Suprapubic skin (tissue), 4 donors: ENCODE measurements at regions not wholly inside any gene's neighbourhood (a gene's known extent, or its start where the extent isn't known, plus 50 kb on each side); places are given as distances from the start of the nearest gene placed in this dataset.

Experiments
- DNase-seq, 2 donors: peaks; one replicate each; pipeline ENCODE4 v3.0.0-alpha.2; 2019; ENCODE audit warnings: low spot score in 2 of 2
- H3K27ac ChIP-seq: fragments of 200-600 bp; sonication (generic); one replicate; pipeline ENCODE4 v1.5.1; 2019
- H3K27me3 ChIP-seq: fragments of 200-600 bp; sonication (generic); one replicate; pipeline ENCODE4 v1.5.1; 2019
- H3K36me3 ChIP-seq: fragments of 200-600 bp; sonication (generic); one replicate; pipeline ENCODE4 v1.5.1; 2019
- H3K4me1 ChIP-seq: fragments of 200-600 bp; sonication (generic); one replicate; pipeline ENCODE4 v1.5.1; 2019
- H3K4me3 ChIP-seq: fragments of 200-600 bp; sonication (generic); one replicate; pipeline ENCODE4 v1.5.1; 2019; ENCODE audit warnings: mild to moderate bottlenecking
- H3K9me3 ChIP-seq: fragments of 200-600 bp; sonication (generic); one replicate; pipeline ENCODE4 v1.5.1; 2019
- EP300 ChIP-seq: sonication (generic); formaldehyde crosslinking; IDR thresholded peaks from one replicate; pipeline ENCODE4 v1.6.1; 2017; ENCODE audit warnings: antibody characterized with exemption
- POLR2A ChIP-seq, 2 donors: fragments of 450-650 bp; IDR thresholded peaks; one replicate each; pipeline ENCODE4 v1.6.1; 2017; ENCODE audit warnings: antibody characterized with exemption in 2 of 2, mild to moderate bottlenecking in 2 of 2, moderate library complexity in 2 of 2
- POLR2AphosphoS5 ChIP-seq, 3 donors: sonication (generic); formaldehyde crosslinking; IDR thresholded peaks; one replicate each; pipeline ENCODE4 v1.6.1; 2017; ENCODE audit warnings: antibody characterized with exemption in 3 of 3
- WGBS: methylation state at CpG from one replicate; pipeline ENCODE4 v1.1.5; 2018; 5-methylcytosine and 5-hydroxymethylcytosine counted together
- TF ChIP-seq, protein P1 (sequence below), 2 donors: fragments of 200-600 bp in 1 of 2; fragments of 450-650 bp in 1 of 2; sonication (generic) in 1 of 2; IDR thresholded peaks; one replicate each; pipeline ENCODE4 v1.5.1; 2016 to 2019; ENCODE audit warnings: antibody characterized with exemption in 2 of 2, mild to moderate bottlenecking in 1 of 2, moderate library complexity in 1 of 2

GRCh38 chr10:123536176-123536845 is 129.8 kb upstream of the GPR26 start:
- no peaks in the 10 kb centered on the region for H3K9me3 ChIP-seq
- TF ChIP-seq, protein P1, sequence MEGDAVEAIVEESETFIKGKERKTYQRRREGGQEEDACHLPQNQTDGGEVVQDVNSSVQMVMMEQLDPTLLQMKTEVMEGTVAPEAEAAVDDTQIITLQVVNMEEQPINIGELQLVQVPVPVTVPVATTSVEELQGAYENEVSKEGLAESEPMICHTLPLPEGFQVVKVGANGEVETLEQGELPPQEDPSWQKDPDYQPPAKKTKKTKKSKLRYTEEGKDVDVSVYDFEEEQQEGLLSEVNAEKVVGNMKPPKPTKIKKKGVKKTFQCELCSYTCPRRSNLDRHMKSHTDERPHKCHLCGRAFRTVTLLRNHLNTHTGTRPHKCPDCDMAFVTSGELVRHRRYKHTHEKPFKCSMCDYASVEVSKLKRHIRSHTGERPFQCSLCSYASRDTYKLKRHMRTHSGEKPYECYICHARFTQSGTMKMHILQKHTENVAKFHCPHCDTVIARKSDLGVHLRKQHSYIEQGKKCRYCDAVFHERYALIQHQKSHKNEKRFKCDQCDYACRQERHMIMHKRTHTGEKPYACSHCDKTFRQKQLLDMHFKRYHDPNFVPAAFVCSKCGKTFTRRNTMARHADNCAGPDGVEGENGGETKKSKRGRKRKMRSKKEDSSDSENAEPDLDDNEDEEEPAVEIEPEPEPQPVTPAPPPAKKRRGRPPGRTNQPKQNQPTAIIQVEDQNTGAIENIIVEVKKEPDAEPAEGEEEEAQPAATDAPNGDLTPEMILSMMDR (IDR thresholded peaks at IDR 0.05), result no peak
- TF ChIP-seq POLR2AphosphoS5 (IDR thresholded peaks at IDR 0.05), result no peak
- 73% methylated on average over 6 of the region's 6 CpGs for WGBS
- peaks cover 28% of the 10 kb centered on the region for H3K27me3 ChIP-seq
- no peak for DNase-seq
- no peaks in the 10 kb centered on the region for H3K4me1 ChIP-seq
- H3K4me3 ChIP-seq, result no peak overlapping the region
- no peak overlapping the region for H3K27ac ChIP-seq
- H3K36me3 ChIP-seq, result no peaks in the 10 kb centered on the region

GRCh38 chr10:123537188-123537961 is 128.8 kb upstream of the GPR26 start:
- 52% methylated on average over 6 of the region's 6 CpGs for WGBS
- Histone ChIP-seq H3K9me3 (no peaks in the 10 kb centered on the region), H3K4me1 (no peaks in the 10 kb centered on the region), H3K27ac (no peak overlapping the region), H3K27me3 (peaks cover 24% of the 10 kb centered on the region), H3K4me3 (no peak overlapping the region), H3K36me3 (no peaks in the 10 kb centered on the region)
- DNase-seq, result no peak
- TF ChIP-seq POLR2A (IDR thresholded peaks at IDR 0.05) (no peak), POLR2AphosphoS5 (IDR thresholded peaks at IDR 0.05) (no peak), EP300 (no peak)
- TF ChIP-seq, protein P1 (IDR thresholded peaks at IDR 0.05), result no peak

- Histone ChIP-seq H3K9me3 (no peaks in the 10 kb centered on the region), H3K36me3 (no peaks in the 10 kb centered on the region), H3K4me1 (no peaks in the 10 kb centered on the region), H3K27me3 (peaks cover 24% of the 10 kb centered on the region), H3K27ac (no peak overlapping the region), H3K4me3 (no peak overlapping the region)
- no peak for DNase-seq
- 62% methylated on average over 12 of the region's 12 CpGs for WGBS
- TF ChIP-seq EP300 (no peak), POLR2AphosphoS5 (IDR thresholded peaks at IDR 0.05) (no peak), POLR2A (IDR thresholded peaks at IDR 0.05) (no peak)
- TF ChIP-seq, protein P1 (IDR thresholded peaks at IDR 0.05), result no peak
Measured at GRCh38 chr10:123538401-123539320, 127.5 kb upstream of the GPR26 start.

DNA sequence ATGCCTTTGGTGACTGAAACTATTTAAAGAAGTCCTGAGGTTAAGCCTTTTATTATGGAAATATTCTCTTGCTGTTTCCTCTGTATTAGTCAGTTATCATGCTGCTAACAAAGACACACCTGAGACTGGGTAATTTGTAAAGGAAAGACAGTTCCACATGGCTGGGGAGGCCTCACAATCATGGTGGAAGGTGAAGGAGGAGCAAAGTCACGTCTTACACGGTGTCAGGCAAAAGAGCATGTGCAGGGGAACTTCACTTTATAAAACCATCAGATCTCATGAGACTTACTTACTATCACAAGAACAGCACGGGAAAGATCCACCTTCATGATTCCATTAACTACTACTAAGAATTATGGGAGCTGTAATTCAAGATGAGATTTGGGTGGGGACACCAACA is 121.2 kb upstream of the GPR26 start:
- Histone ChIP-seq H3K4me3 (no peak overlapping the region), H3K9me3 (no peaks in the 10 kb centered on the region), H3K4me1 (no peaks in the 10 kb centered on the region), H3K27ac (no peak overlapping the region), H3K27me3 (peaks cover 20% of the 10 kb centered on the region), H3K36me3 (no peaks in the 10 kb centered on the region)
- TF ChIP-seq EP300 (no peak), POLR2A (IDR thresholded peaks at IDR 0.05) (no peak), POLR2AphosphoS5 (IDR thresholded peaks at IDR 0.05) (no peak)
- TF ChIP-seq, protein P1 (IDR thresholded peaks at IDR 0.05), result no peak
- no peak for DNase-seq
- 82% methylated on average over 3 of the region's 3 CpGs for WGBS

DNA sequence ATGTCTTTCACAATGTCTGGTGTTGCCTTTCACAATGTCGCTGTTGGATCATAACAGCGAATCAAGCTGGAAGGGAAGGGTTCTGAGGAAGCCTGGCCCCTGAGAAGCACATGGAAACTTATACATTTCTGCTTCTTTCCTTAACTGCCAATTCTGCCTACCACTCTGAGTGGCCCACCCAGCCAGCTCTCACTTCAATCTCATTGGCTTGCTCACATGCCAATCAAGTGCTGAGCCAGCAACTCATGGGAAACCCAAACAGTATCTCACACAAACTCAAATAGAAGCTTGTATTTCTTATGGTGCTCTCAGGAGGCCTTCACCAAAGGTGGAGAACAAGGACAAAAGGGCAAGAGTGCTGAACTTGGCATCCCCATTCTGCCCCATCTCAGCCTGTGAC is 117.4 kb upstream of the GPR26 start:
- Histone ChIP-seq H3K4me1 (no peaks in the 10 kb centered on the region), H3K9me3 (no peaks in the 10 kb centered on the region), H3K27me3 (peaks cover 33% of the 10 kb centered on the region), H3K27ac (no peak overlapping the region), H3K4me3 (no peak overlapping the region), H3K36me3 (no peaks in the 10 kb centered on the region)
- TF ChIP-seq POLR2AphosphoS5 (IDR thresholded peaks at IDR 0.05) (no peak), POLR2A (IDR thresholded peaks at IDR 0.05) (no peak), EP300 (no peak)
- TF ChIP-seq, protein P1 (IDR thresholded peaks at IDR 0.05), result no peak
- WGBS, result 97% methylated on average over 2 of the region's 2 CpGs
- DNase-seq, result peak in 1 of 2 donors; percentile 16
